SK-N-DZ (cell line): ENCODE measurements at regions not wholly inside any gene's neighbourhood (a gene's known extent, or its start where the extent isn't known, plus 50 kb on each side); places are given as distances from the start of the nearest gene placed in this dataset.

Experiments
- DNase-seq: peaks from one replicate; pipeline ENCODE4 v3.0.0-alpha.2; 2015; ENCODE audit warnings: low spot score

- DNase-seq = peak; percentile 76
These were observed 68.2 kb upstream of the CLMN start for GRCh38 chr14:95387826-95388445.

DNA sequence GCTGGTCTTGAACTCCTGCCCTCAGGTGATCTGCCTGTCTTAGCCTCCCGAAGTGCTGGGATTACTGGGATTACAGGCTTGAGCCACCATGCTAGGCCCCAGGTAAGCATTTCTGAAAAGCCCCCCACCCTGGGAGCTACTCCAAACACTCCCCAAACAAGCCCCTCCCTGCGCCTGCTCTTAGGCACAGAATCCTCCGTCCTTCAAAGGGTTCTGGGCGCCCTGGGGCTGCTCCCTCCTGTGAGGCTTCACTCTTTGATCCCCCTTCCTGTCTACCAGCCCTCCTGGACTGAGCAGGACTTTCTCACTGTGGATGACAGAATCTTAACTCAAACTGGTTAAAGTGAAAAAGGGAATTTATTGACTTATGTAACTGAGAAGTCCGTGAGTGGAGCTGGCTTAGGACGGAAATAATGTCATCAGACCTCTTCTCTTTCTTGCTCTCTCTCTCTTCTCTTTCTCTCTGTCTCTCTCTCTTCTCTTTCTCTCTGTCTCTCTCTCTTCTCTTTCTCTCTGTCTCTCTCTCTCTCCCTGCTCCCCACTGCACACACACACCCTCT lies 66.9 kb upstream of the CLMN start:
- no peak for DNase-seq

DNA sequence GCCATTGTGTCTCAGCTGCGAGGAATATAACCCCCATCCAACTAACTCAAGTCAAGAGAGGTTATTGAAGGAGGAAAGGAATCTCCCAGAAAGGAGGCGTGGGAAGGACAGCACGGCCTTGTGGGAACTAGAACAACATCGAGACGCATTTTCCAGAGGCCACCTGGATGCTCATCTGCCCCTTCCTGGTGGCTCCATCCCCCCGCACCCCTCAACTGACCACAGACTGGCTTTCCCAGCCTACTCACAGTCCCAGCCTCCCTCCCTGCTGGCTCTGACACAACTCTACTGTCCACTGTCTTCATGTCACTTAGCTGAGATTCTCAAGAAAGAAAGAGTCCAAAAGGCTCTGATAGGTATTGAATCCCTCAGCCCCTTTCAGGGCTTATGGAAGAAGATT lies 66.0 kb upstream of the CLMN start:
- no peak for DNase-seq

- no peak for DNase-seq
These were observed 63.0 kb upstream of the CLMN start for GRCh38 chr14:95382747-95383146.

DNA sequence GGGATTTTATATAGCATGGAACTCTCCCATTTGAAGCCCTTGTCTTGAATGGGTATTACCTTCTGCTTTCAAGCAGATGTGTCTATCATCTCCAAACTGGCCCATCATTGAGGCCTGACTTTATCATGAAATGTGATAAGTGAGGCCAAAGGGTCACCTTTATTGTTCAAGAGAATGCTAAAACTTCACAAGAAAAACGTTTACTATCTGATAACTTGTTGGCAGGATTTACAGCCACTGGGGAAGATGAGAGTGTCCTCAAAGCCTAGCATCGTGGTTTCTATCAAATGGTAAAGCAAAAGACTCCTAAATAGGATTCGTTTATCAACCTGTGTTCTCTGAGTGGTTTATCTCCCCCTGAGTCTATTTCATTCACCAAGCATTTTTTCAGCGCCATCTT lies 62.0 kb upstream of the CLMN start:
- no peak for DNase-seq

- DNase-seq = no peak
These were observed 60.8 kb upstream of the CLMN start for GRCh38 chr14:95380350-95381042.

GRCh38 chr14:95379634-95380033 lies 59.9 kb upstream of the CLMN start:
- no peak for DNase-seq

GRCh38 chr14:95375539-95376109 lies 55.9 kb upstream of the CLMN start:
- no peak for DNase-seq

GRCh38 chr14:95374239-95374997 lies 54.7 kb upstream of the CLMN start:
- no peak for DNase-seq

DNA sequence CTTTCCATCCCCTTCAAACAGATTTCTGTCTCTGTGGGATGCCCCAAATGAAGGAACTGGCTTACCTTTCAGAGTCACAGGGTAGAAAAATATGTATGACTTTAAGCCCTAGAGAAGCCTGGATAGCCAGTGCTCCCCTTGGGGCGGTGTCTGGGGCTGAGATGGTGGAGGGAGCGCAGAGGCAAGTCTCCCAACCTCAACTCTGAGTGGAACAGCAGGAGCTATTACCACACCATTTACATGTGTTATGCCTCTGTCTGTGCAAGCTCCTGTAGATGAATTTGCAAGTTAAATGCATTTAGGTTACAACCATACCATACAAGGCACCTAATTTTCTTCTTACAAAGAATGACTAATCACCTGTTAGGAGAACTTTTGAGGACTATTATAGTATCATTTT lies 50.4 kb upstream of the CLMN start:
- DNase-seq = no peak
